ENCODE measurements at regions not wholly inside any gene's neighbourhood (a gene's known extent, or its start where the extent isn't known, plus 50 kb on each side); places are given as distances from the start of the nearest gene placed in this dataset.

GRCh38 chr6:113421997-113422396 lies 435.1 kb upstream of the MARCKS start:
- no peak for TF ChIP-seq CTCF (IDR thresholded peaks at IDR 0.05)

GRCh38 chr6:113423956-113424355 lies 433.2 kb upstream of the MARCKS start:
- TF ChIP-seq CTCF (IDR thresholded peaks at IDR 0.05): no peak

GRCh38 chr6:113425977-113426660 lies 431.0 kb upstream of the MARCKS start:
- TF ChIP-seq CTCF (IDR thresholded peaks at IDR 0.05): no peak

- no peak for TF ChIP-seq CTCF (IDR thresholded peaks at IDR 0.05)
These were observed 429.5 kb upstream of the MARCKS start for GRCh38 chr6:113427617-113428016.

GRCh38 chr6:113428702-113429101 lies 428.4 kb upstream of the MARCKS start:
- no peak for TF ChIP-seq CTCF (IDR thresholded peaks at IDR 0.05)

GRCh38 chr6:113432521-113433334 lies 424.4 kb upstream of the MARCKS start:
- no peak for TF ChIP-seq CTCF (IDR thresholded peaks at IDR 0.05)

- TF ChIP-seq CTCF (IDR thresholded peaks at IDR 0.05): no peak
These were observed 423.7 kb upstream of the MARCKS start for GRCh38 chr6:113433335-113433991.
